ENCODE measurements at regions not wholly inside any gene's neighbourhood (a gene's known extent, or its start where the extent isn't known, plus 50 kb on each side); places are given as distances from the start of the nearest gene placed in this dataset.

GRCh38 chr9:34782372-34782771 lies 72.4 kb upstream of the CCL21 start:
- no peak for TF ChIP-seq RAD21 (IDR thresholded peaks at IDR 0.05; ENCODE audit: low read depth)
- TF ChIP-seq CREB1 (IDR thresholded peaks at IDR 0.05; ENCODE audit: low read depth) = no peak
- no peak for TF ChIP-seq FOXM1 (IDR thresholded peaks at IDR 0.05; ENCODE audit: borderline replicate concordance, low read depth)
- TF ChIP-seq YY1 (IDR thresholded peaks at IDR 0.05; ENCODE audit: low read depth) = no peak
- no peak for TF ChIP-seq ZBTB7A (IDR thresholded peaks at IDR 0.05; ENCODE audit: low read depth)
- no peak for TF ChIP-seq TAF1 (IDR thresholded peaks at IDR 0.05; ENCODE audit: low read depth)
- no peak for TF ChIP-seq TEAD4 (IDR thresholded peaks at IDR 0.05)
- no peak for TF ChIP-seq CEBPB (IDR thresholded peaks at IDR 0.05)
- TF ChIP-seq, protein P1, sequence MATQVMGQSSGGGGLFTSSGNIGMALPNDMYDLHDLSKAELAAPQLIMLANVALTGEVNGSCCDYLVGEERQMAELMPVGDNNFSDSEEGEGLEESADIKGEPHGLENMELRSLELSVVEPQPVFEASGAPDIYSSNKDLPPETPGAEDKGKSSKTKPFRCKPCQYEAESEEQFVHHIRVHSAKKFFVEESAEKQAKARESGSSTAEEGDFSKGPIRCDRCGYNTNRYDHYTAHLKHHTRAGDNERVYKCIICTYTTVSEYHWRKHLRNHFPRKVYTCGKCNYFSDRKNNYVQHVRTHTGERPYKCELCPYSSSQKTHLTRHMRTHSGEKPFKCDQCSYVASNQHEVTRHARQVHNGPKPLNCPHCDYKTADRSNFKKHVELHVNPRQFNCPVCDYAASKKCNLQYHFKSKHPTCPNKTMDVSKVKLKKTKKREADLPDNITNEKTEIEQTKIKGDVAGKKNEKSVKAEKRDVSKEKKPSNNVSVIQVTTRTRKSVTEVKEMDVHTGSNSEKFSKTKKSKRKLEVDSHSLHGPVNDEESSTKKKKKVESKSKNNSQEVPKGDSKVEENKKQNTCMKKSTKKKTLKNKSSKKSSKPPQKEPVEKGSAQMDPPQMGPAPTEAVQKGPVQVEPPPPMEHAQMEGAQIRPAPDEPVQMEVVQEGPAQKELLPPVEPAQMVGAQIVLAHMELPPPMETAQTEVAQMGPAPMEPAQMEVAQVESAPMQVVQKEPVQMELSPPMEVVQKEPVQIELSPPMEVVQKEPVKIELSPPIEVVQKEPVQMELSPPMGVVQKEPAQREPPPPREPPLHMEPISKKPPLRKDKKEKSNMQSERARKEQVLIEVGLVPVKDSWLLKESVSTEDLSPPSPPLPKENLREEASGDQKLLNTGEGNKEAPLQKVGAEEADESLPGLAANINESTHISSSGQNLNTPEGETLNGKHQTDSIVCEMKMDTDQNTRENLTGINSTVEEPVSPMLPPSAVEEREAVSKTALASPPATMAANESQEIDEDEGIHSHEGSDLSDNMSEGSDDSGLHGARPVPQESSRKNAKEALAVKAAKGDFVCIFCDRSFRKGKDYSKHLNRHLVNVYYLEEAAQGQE (IDR thresholded peaks at IDR 0.05; ENCODE audit: low read depth) = no peak
- no peak for TF ChIP-seq EP300 (IDR thresholded peaks at IDR 0.05; ENCODE audit: borderline replicate concordance)
- TF ChIP-seq, protein P2, sequence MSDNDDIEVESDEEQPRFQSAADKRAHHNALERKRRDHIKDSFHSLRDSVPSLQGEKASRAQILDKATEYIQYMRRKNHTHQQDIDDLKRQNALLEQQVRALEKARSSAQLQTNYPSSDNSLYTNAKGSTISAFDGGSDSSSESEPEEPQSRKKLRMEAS (IDR thresholded peaks at IDR 0.05) = no peak
- TF ChIP-seq USF1 (IDR thresholded peaks at IDR 0.05) = no peak
- no peak for TF ChIP-seq TCF12 (IDR thresholded peaks at IDR 0.05; ENCODE audit: low read depth)
- no peak for TF ChIP-seq EGR1 (IDR thresholded peaks at IDR 0.05)
- no peak for TF ChIP-seq NFIC (IDR thresholded peaks at IDR 0.05)

DNA sequence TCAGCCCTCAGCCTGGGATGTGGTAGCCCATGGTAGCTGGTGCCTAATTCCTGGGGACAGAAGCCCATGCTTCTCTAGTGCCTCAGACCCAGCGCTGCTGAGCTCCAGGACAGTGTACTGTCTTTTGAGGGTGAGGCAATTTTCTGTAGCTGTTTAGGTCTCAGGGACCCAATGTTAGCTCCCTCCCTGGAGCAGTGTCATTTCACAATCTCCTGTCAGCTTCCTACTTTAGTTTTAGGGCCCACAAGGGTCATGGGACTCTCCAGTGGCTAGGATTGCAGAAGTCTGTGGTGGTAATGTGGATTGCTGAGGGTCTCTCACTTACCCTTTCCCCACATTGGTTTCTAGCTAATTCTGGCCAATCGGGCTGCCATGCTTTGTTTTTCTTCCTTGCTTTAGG lies 67.7 kb upstream of the CCL21 start:
- TF ChIP-seq EP300 (IDR thresholded peaks at IDR 0.05; ENCODE audit: borderline replicate concordance) (no peak), TAF1 (IDR thresholded peaks at IDR 0.05; ENCODE audit: low read depth) (no peak), CREB1 (IDR thresholded peaks at IDR 0.05; ENCODE audit: low read depth) (no peak), NFIC (IDR thresholded peaks at IDR 0.05) (no peak), USF1 (IDR thresholded peaks at IDR 0.05) (no peak)

DNA sequence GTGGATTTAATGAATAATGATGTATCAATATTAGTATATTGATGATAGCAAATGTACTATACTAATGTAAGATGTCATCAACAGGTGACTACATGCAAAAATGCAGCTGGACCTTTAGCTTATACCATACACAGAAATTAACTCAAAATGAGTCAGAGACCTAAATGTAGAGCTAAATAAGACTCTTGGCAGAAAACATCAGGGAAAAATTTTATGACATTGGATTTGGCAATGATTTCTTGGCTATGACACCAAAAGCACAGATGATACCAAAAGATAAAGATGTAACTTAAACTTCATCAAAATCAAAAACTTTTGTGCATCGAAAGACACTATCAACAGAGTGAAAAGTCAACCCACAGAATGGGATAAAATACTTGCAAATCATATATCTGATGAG lies 64.0 kb upstream of the CCL21 start:
- TF ChIP-seq, protein P1 (IDR thresholded peaks at IDR 0.05; ENCODE audit: low read depth) = no peak
- TF ChIP-seq CEBPB (IDR thresholded peaks at IDR 0.05) = no peak
- no peak for TF ChIP-seq YY1 (IDR thresholded peaks at IDR 0.05; ENCODE audit: low read depth)
- no peak for TF ChIP-seq CREB1 (IDR thresholded peaks at IDR 0.05; ENCODE audit: low read depth)
- TF ChIP-seq EGR1 (IDR thresholded peaks at IDR 0.05) = no peak
- TF ChIP-seq TAF1 (IDR thresholded peaks at IDR 0.05; ENCODE audit: low read depth) = no peak
- no peak for TF ChIP-seq ZBTB7A (IDR thresholded peaks at IDR 0.05; ENCODE audit: low read depth)
- TF ChIP-seq TEAD4 (IDR thresholded peaks at IDR 0.05) = no peak
- TF ChIP-seq USF1 (IDR thresholded peaks at IDR 0.05) = no peak
- no peak for TF ChIP-seq TCF12 (IDR thresholded peaks at IDR 0.05; ENCODE audit: low read depth)
- TF ChIP-seq FOXM1 (IDR thresholded peaks at IDR 0.05; ENCODE audit: borderline replicate concordance, low read depth) = no peak
- TF ChIP-seq EP300 (IDR thresholded peaks at IDR 0.05; ENCODE audit: borderline replicate concordance) = no peak
- no peak for TF ChIP-seq NFIC (IDR thresholded peaks at IDR 0.05)
- TF ChIP-seq, protein P2 (IDR thresholded peaks at IDR 0.05) = no peak
- TF ChIP-seq RAD21 (IDR thresholded peaks at IDR 0.05; ENCODE audit: low read depth) = no peak

- TF ChIP-seq ZBTB7A (IDR thresholded peaks at IDR 0.05; ENCODE audit: low read depth) = no peak
- TF ChIP-seq FOXM1 (IDR thresholded peaks at IDR 0.05; ENCODE audit: borderline replicate concordance, low read depth) = no peak
- TF ChIP-seq CREB1 (IDR thresholded peaks at IDR 0.05; ENCODE audit: low read depth) = no peak
- no peak for TF ChIP-seq YY1 (IDR thresholded peaks at IDR 0.05; ENCODE audit: low read depth)
- TF ChIP-seq USF1 (IDR thresholded peaks at IDR 0.05) = no peak
- no peak for TF ChIP-seq CEBPB (IDR thresholded peaks at IDR 0.05)
- TF ChIP-seq, protein P2 (IDR thresholded peaks at IDR 0.05) = no peak
- no peak for TF ChIP-seq EP300 (IDR thresholded peaks at IDR 0.05; ENCODE audit: borderline replicate concordance)
- no peak for TF ChIP-seq EGR1 (IDR thresholded peaks at IDR 0.05)
- TF ChIP-seq TEAD4 (IDR thresholded peaks at IDR 0.05) = no peak
- TF ChIP-seq NFIC (IDR thresholded peaks at IDR 0.05) = no peak
- no peak for TF ChIP-seq TAF1 (IDR thresholded peaks at IDR 0.05; ENCODE audit: low read depth)
- TF ChIP-seq RAD21 (IDR thresholded peaks at IDR 0.05; ENCODE audit: low read depth) = no peak
- no peak for TF ChIP-seq TCF12 (IDR thresholded peaks at IDR 0.05; ENCODE audit: low read depth)
Measured at GRCh38 chr9:34773306-34773910, 63.5 kb upstream of the CCL21 start.
